ENCODE measurements at regions not wholly inside any gene's neighbourhood (a gene's known extent, or its start where the extent isn't known, plus 50 kb on each side); places are given as distances from the start of the nearest gene placed in this dataset.

GRCh38 chr7:115135146-115135545, 213.3 kb downstream of the MDFIC start:
- ChIA-PET POLR2A (interaction anchor here (1.1 kb wide), 1 partner anchor 48 kb away, joined by 3 read pairs; no protein-coding TSS in a partner anchor), CTCF (interaction anchor here (1.4 kb wide), 1 partner anchor 10 kb away, joined by 4 read pairs; no protein-coding TSS in a partner anchor)
- no peaks in the 10 kb centered on the region for H3K9me3 ChIP-seq (replicated peaks; ENCODE audit: control insufficient read depth, insufficient read depth, low read length)
- H3K4me1 ChIP-seq (ENCODE audit: control insufficient read depth, extremely low read depth, insufficient read depth, low read length), result peaks cover 4% of the 10 kb centered on the region
- intact Hi-C loops (cut with micrococcal nuclease), result loop anchor here (1.0 to 5.0 kb wide), 3 partner anchors 48 to 212 kb away; no protein-coding TSS in a partner anchor
- no peaks in the 10 kb centered on the region for H3K79me2 ChIP-seq (ENCODE audit: control insufficient read depth, insufficient read depth, low read length)
- dilution Hi-C loops (cut with MboI; ENCODE audit: extremely low pct_ligation_motif_present, low sequenced_read_pairs), result no loop called here
- no peak overlapping the region for H3K4me3 ChIP-seq (replicated peaks in 1 of 3; ENCODE audit: insufficient read depth in 1 of 3, low read depth in 1 of 3, low read length in 3 of 3)
- peak overlapping the region; percentile 29 for H3K4me2 ChIP-seq (ENCODE audit: insufficient read depth, low read length)
- no peak overlapping the region for H3K27ac ChIP-seq (ENCODE audit: insufficient read depth, low read depth, low read length)
- H3K9ac ChIP-seq (replicated peaks; ENCODE audit: extremely low read depth, insufficient read depth, low read length), result no peak overlapping the region
- no TSS peak for BruUV-seq (replicated peaks)
- no peaks in the 10 kb centered on the region for H4K20me1 ChIP-seq (replicated peaks; ENCODE audit: control insufficient read depth, extremely low read depth, insufficient read depth, low read length)
- no peaks in the 10 kb centered on the region for H3K9me1 ChIP-seq (replicated peaks; ENCODE audit: control insufficient read depth, extremely low read depth, insufficient read depth, low read length)
- no peaks in the 10 kb centered on the region for H3K27me3 ChIP-seq (ENCODE audit: control insufficient read depth in 2 of 2, insufficient read depth in 2 of 2, low read length in 2 of 2)
- TF ChIP-seq FOS (IDR thresholded peaks at IDR 0.05; ENCODE audit: borderline replicate concordance, insufficient read depth, low read length) (no peak), MYC (IDR thresholded peaks at IDR 0.05; ENCODE audit: low read depth, low read length) (no peak), CTCF (IDR thresholded peaks at IDR 0.05; ENCODE audit: extremely low read depth in 1 of 2, insufficient read depth in 1 of 2, low read depth in 1 of 2, low read length in 2 of 2) (no peak), JUN (IDR thresholded peaks at IDR 0.05; ENCODE audit: borderline replicate concordance, insufficient read depth, insufficient read length, low read depth) (no peak), POLR2AphosphoS5 (IDR thresholded peaks at IDR 0.05; ENCODE audit: insufficient read depth, low read depth, low read length) (no peak), EZH2 (IDR thresholded peaks at IDR 0.05; ENCODE audit: borderline replicate concordance, low read depth, low read length, severe bottlenecking) (no peak), MAX (IDR thresholded peaks at IDR 0.05; ENCODE audit: insufficient read depth, insufficient read length) (no peak), GATA2 (IDR thresholded peaks at IDR 0.05; ENCODE audit: insufficient read depth, insufficient read length, low read depth, low read length) (no peak), POLR2A (IDR thresholded peaks at IDR 0.05; ENCODE audit: low read depth, low read length) (no peak)
- FAIRE-seq, result no peak
- peak; percentile 73 for DNase-seq (ENCODE audit: low read depth, low spot score)
- H3K36me3 ChIP-seq (ENCODE audit: control insufficient read depth in 2 of 2, extremely low read depth in 1 of 2, insufficient read depth in 2 of 2, low read length in 2 of 2), result no peaks in the 10 kb centered on the region
- H2AFZ ChIP-seq (ENCODE audit: low read depth, low read length), result peak overlapping the region; percentile 12

Data from endothelial cell of umbilical vein (primary cell).